ENCODE measurements at regions not wholly inside any gene's neighbourhood (a gene's known extent, or its start where the extent isn't known, plus 50 kb on each side); places are given as distances from the start of the nearest gene placed in this dataset.

- ChIA-PET CTCF (interaction anchor here (1.2 kb wide), 1 partner anchor 91 kb away, joined by 3 read pairs; no protein-coding TSS in a partner anchor), POLR2A (no interaction called here)
- no peaks in the 10 kb centered on the region for H3K9me3 ChIP-seq (ENCODE audit: control insufficient read depth, insufficient read depth, low read depth, low read length)
- no peak overlapping the region for H3K4me3 ChIP-seq (ENCODE audit: low read depth, low read length)
- no peaks in the 10 kb centered on the region; the same call in 1 of the 2 replicates for H3K4me1 ChIP-seq (ENCODE audit: control insufficient read depth, insufficient read depth, low read length)
- TF ChIP-seq TRIM28 (IDR thresholded peaks at IDR 0.05; ENCODE audit: borderline replicate concordance, low read length), result no peak
- TF ChIP-seq GLIS2 (tag by site-specific recombination; IDR thresholded peaks at IDR 0.05), result no peak
- TF ChIP-seq ZNF266 (tag by site-specific recombination; IDR thresholded peaks at IDR 0.05; ENCODE audit: low read depth), result no peak
- no peak for TF ChIP-seq SALL2 (tag by site-specific recombination; IDR thresholded peaks at IDR 0.05; ENCODE audit: borderline replicate concordance)
- TF ChIP-seq BCL6B (tag by site-specific recombination; IDR thresholded peaks at IDR 0.05), result 0 out of 2 replicates have a peak, but pooled peaks have one; percentile 18
- H3K36me3 ChIP-seq (ENCODE audit: control insufficient read depth in 2 of 2, insufficient read depth in 1 of 2, low read length in 2 of 2), result no peaks in the 10 kb centered on the region
- H3K27ac ChIP-seq (ENCODE audit: extremely low read depth, low read depth, low read length), result no peak overlapping the region
These were observed 396.9 kb downstream of the ENC1 start for GRCh38 chr5:74243634-74244033.

- H3K4me1 ChIP-seq (ENCODE audit: control insufficient read depth, insufficient read depth, low read length), result no peaks in the 10 kb centered on the region; the same call in 1 of the 2 replicates
- ChIA-PET CTCF (no interaction called here), POLR2A (interaction anchor here (0.7 kb wide), 1 partner anchor 206 kb away, joined by 3 read pairs; no protein-coding TSS in a partner anchor)
- no peaks in the 10 kb centered on the region for H3K36me3 ChIP-seq (ENCODE audit: control insufficient read depth in 2 of 2, insufficient read depth in 1 of 2, low read length in 2 of 2)
- H3K9me3 ChIP-seq (ENCODE audit: control insufficient read depth, insufficient read depth, low read depth, low read length), result no peaks in the 10 kb centered on the region
- no peak overlapping the region for H3K4me3 ChIP-seq (ENCODE audit: low read depth, low read length)
- TF ChIP-seq ZNF239 (tag by site-specific recombination; IDR thresholded peaks at IDR 0.05) (no peak), ZNF112 (tag by site-specific recombination; IDR thresholded peaks at IDR 0.05) (no peak), ZNF473 (tag by site-specific recombination; IDR thresholded peaks at IDR 0.05) (no peak), ZNF777 (tag by site-specific recombination; IDR thresholded peaks at IDR 0.05; ENCODE audit: borderline replicate concordance) (no peak), ZNF175 (tag by site-specific recombination; IDR thresholded peaks at IDR 0.05) (no peak), ZNF148 (tag by site-specific recombination; IDR thresholded peaks at IDR 0.05; ENCODE audit: borderline replicate concordance) (no peak), ZNF488 (tag by site-specific recombination; IDR thresholded peaks at IDR 0.05) (no peak), ZNF302 (tag by site-specific recombination; IDR thresholded peaks at IDR 0.05; ENCODE audit: low read depth) (no peak), ZNF391 (tag by site-specific recombination; IDR thresholded peaks at IDR 0.05; ENCODE audit: borderline replicate concordance, low read depth) (no peak), OSR2 (tag by site-specific recombination; IDR thresholded peaks at IDR 0.05) (no peak), REPIN1 (tag by site-specific recombination; IDR thresholded peaks at IDR 0.05; ENCODE audit: low read depth) (no peak), MYNN (tag by site-specific recombination; IDR thresholded peaks at IDR 0.05; ENCODE audit: borderline replicate concordance) (no peak), ZNF707 (tag by site-specific recombination; IDR thresholded peaks at IDR 0.05) (no peak), BCL6B (tag by site-specific recombination; IDR thresholded peaks at IDR 0.05) (no peak), ZNF585B (tag by site-specific recombination; IDR thresholded peaks at IDR 0.05) (no peak), ZNF529 (tag by site-specific recombination; IDR thresholded peaks at IDR 0.05; ENCODE audit: insufficient replicate concordance) (no peak), ZNF274 (IDR thresholded peaks at IDR 0.05; ENCODE audit: low read length) (no peak), ZNF274 (tag by site-specific recombination; IDR thresholded peaks at IDR 0.05; ENCODE audit: borderline replicate concordance) (no peak), ZNF10 (tag by site-specific recombination; IDR thresholded peaks at IDR 0.05) (no peak), ZNF37A (tag by site-specific recombination; IDR thresholded peaks at IDR 0.05) (no peak), SCRT1 (tag by site-specific recombination; IDR thresholded peaks at IDR 0.05; ENCODE audit: borderline replicate concordance) (no peak)
- no peak overlapping the region for H3K27ac ChIP-seq (ENCODE audit: extremely low read depth, low read depth, low read length)
These were observed 398.0 kb downstream of the ENC1 start for GRCh38 chr5:74242516-74242915.

Data from HEK293 (cell line).